GM12878 (cell line): ENCODE measurements at regions not wholly inside any gene's neighbourhood (a gene's known extent, or its start where the extent isn't known, plus 50 kb on each side); places are given as distances from the start of the nearest gene placed in this dataset.

ENCODE experiments used
- CEBPB ChIP-seq, 2 experiments: fragments of 150-350 bp in 1 of 2; IDR thresholded peaks; 2 replicates each; pipeline ENCODE4 v1.6.1; 2012 to 2014; ENCODE audit warnings: low read depth in 2 of 2, low read length in 2 of 2, borderline replicate concordance in 1 of 2, inconsistent platforms in 1 of 2
- EED ChIP-seq: sonication (generic); IDR thresholded peaks from 2 replicates; pipeline ENCODE4 v1.6.1; 2016; ENCODE audit warnings: antibody characterized with exemption, low read depth
- EP300 ChIP-seq, 2 experiments: fragments of 150-350 bp in 1 of 2; IDR thresholded peaks; 2 replicates each; pipeline ENCODE4 v1.6.1; 2011 to 2012; ENCODE audit warnings: low read depth in 2 of 2, low read length in 2 of 2, borderline replicate concordance in 1 of 2, improper control_type of control experiment in 1 of 2, inconsistent platforms in 1 of 2; ENCODE audit not compliant: control insufficient read depth in 1 of 2
- JUND ChIP-seq: IDR thresholded peaks from 2 replicates; pipeline ENCODE4 v1.6.1; 2012; ENCODE audit warnings: low read depth, mild to moderate bottlenecking, low read length, improper control_type of control experiment, moderate library complexity
- NR2C2 ChIP-seq: IDR thresholded peaks from 2 replicates; pipeline ENCODE4 v1.6.1; 2011; ENCODE audit warnings: borderline replicate concordance, low read depth; ENCODE audit not compliant: control insufficient read depth, insufficient read length
- RAD21 ChIP-seq: IDR thresholded peaks from 2 replicates; pipeline ENCODE4 v1.6.1; 2011; ENCODE audit warnings: mild to moderate bottlenecking, low read depth, low read length, moderate library complexity; ENCODE audit not compliant: insufficient read depth
- ZBTB4 ChIP-seq: fragments of 450-650 bp; formaldehyde crosslinking; IDR thresholded peaks from 2 replicates; pipeline ENCODE4 v1.4.0; 2022; ENCODE audit warnings: mild to moderate bottlenecking, moderate library complexity
- ZNF622 ChIP-seq: fragments of 450-650 bp; IDR thresholded peaks from 2 replicates; pipeline ENCODE4 v1.6.1; 2017; ENCODE audit warnings: mild to moderate bottlenecking, inconsistent platforms
- ZZZ3 ChIP-seq: IDR thresholded peaks from 2 replicates; pipeline ENCODE4 v1.6.1; 2011; ENCODE audit warnings: low read depth; ENCODE audit not compliant: control insufficient read depth, insufficient read length
- TF ChIP-seq, protein P1 (sequence below): IDR thresholded peaks from 2 replicates; pipeline ENCODE4 v1.6.1; 2011; ENCODE audit warnings: borderline replicate concordance, low read depth, mild to moderate bottlenecking, moderate library complexity, low read length; ENCODE audit not compliant: insufficient read depth, poor library complexity, severe bottlenecking

GRCh38 chr2:65881592-65881991, 449.2 kb upstream of the SPRED2 start (continued):
- TF ChIP-seq ZBTB4 (no peak), JUND (no peak), EED (no peak), ZNF622 (no peak), NR2C2 (no peak), RAD21 (no peak), EP300 (IDR thresholded peaks at IDR 0.05; ENCODE audit: borderline replicate concordance in 1 of 2, control insufficient read depth in 1 of 2, low read depth in 2 of 2, low read length in 2 of 2) (no peak), ZZZ3 (no peak), CEBPB (IDR thresholded peaks at IDR 0.05; ENCODE audit: borderline replicate concordance in 1 of 2, low read depth in 2 of 2, low read length in 2 of 2) (no peak)
- TF ChIP-seq, protein P1, sequence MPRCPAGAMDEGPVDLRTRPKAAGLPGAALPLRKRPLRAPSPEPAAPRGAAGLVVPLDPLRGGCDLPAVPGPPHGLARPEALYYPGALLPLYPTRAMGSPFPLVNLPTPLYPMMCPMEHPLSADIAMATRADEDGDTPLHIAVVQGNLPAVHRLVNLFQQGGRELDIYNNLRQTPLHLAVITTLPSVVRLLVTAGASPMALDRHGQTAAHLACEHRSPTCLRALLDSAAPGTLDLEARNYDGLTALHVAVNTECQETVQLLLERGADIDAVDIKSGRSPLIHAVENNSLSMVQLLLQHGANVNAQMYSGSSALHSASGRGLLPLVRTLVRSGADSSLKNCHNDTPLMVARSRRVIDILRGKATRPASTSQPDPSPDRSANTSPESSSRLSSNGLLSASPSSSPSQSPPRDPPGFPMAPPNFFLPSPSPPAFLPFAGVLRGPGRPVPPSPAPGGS, result no peak
